Caco-2 (cell line): ENCODE measurements at regions not wholly inside any gene's neighbourhood (a gene's known extent, or its start where the extent isn't known, plus 50 kb on each side); places are given as distances from the start of the nearest gene placed in this dataset.
"Not testable (repeated sequence)": the region's sequence is repeated elsewhere in the genome, so short reads cannot be mapped to it uniquely, and the experiment has no call there.

Source experiments
- BruUV-seq: library from RNA; stranded (reverse); fragments of 400-500 nt; replicated peaks from 2 replicates; lab custom pipeline; 2021; lab: Mats Ljungman, UMichigan
- CTCF ChIA-PET: fragments of 300-600 bp; sonication (Branson Sonifier 250); formaldehyde crosslinking; loops from one replicate; lab custom pipeline; 2022; ENCODE audit warnings: antibody characterized with exemption; lab: Charles Lee
- POLR2A ChIA-PET: fragments of 300-600 bp; sonication (Branson Sonifier 250); formaldehyde crosslinking; loops from one replicate; lab custom pipeline; 2022; ENCODE audit warnings: antibody characterized with exemption; lab: Charles Lee
- DNase-seq, 2 experiments: peaks; one replicate each; pipeline versions ENCODE4 v3.0.0 to v3.0.0-alpha.2; 2020 to 2022
- H3K27me3 ChIP-seq: replicated peaks from 2 replicates; pipeline ENCODE4 v1.6.0; 2011; ENCODE audit warnings: low read length; ENCODE audit not compliant: control insufficient read depth, insufficient read depth
- H3K36me3 ChIP-seq: 2 replicates; pipeline ENCODE4 v1.5.1; 2011; ENCODE audit warnings: low read length; ENCODE audit not compliant: control insufficient read depth, insufficient read depth
- H3K4me1 ChIP-seq: fragments of 250-450 bp; sonication (Bioruptor Pico); 2 replicates; pipeline ENCODE4 v1.5.1; 2020; ENCODE audit warnings: mild to moderate bottlenecking
- H3K4me3 ChIP-seq: 2 replicates; pipeline ENCODE4 v1.5.1; 2011; ENCODE audit warnings: low read depth, mild to moderate bottlenecking, control low read depth, low read length
- H3K9me3 ChIP-seq: fragments of 250-450 bp; sonication (Bioruptor Pico); 2 replicates; pipeline ENCODE4 v1.5.1; 2020; ENCODE audit warnings: mild to moderate bottlenecking, moderate library complexity
- H3K27ac Mint-ChIP-seq: one replicate; pipeline ENCODE4 v1.8.0; 2022; ENCODE audit warnings: mixed read lengths; ENCODE audit not compliant: unreplicated experiment
- H3K27me3 Mint-ChIP-seq: one replicate; pipeline ENCODE4 v1.8.0; 2022; ENCODE audit warnings: mixed read lengths; ENCODE audit not compliant: insufficient read depth, unreplicated experiment
- H3K36me3 Mint-ChIP-seq: one replicate; pipeline ENCODE4 v1.8.0; 2022; ENCODE audit warnings: mild to moderate bottlenecking, mixed read lengths; ENCODE audit not compliant: insufficient read depth, unreplicated experiment
- H3K4me1 Mint-ChIP-seq: one replicate; pipeline ENCODE4 v1.8.0; 2022; ENCODE audit warnings: low read depth, mixed read lengths; ENCODE audit not compliant: unreplicated experiment
- H3K4me3 Mint-ChIP-seq: one replicate; pipeline ENCODE4 v1.8.0; 2022; ENCODE audit warnings: mild to moderate bottlenecking, moderate library complexity, mixed read lengths; ENCODE audit not compliant: unreplicated experiment
- H3K9me3 Mint-ChIP-seq: one replicate; pipeline ENCODE4 v1.8.0; 2022; ENCODE audit warnings: mixed read lengths; ENCODE audit not compliant: unreplicated experiment
- intact Hi-C: fragments of 100-400 bp; cut with micrococcal nuclease; formaldehyde crosslinking; loops from one replicate; pipeline ENCODE4 v1.10.0; 2022; ENCODE audit not compliant: unreplicated experiment
- TF ChIP-seq, protein P1 (sequence below), 2 experiments: fragments of 200-600 bp in 1 of 2; IDR thresholded peaks; 1 replicate in 1 of 2; 2 replicates in 1 of 2; pipeline versions ENCODE4 v1.5.1 to v1.8.0; 2011 to 2022; ENCODE audit warnings: antibody characterized with exemption in 1 of 2, control low read depth in 1 of 2, inconsistent platforms in 1 of 2, low read depth in 1 of 2, low read length in 1 of 2, mild to moderate bottlenecking in 1 of 2, moderate library complexity in 1 of 2; ENCODE audit not compliant: insufficient read depth in 1 of 2, severe bottlenecking in 1 of 2, unreplicated experiment in 1 of 2

DNA sequence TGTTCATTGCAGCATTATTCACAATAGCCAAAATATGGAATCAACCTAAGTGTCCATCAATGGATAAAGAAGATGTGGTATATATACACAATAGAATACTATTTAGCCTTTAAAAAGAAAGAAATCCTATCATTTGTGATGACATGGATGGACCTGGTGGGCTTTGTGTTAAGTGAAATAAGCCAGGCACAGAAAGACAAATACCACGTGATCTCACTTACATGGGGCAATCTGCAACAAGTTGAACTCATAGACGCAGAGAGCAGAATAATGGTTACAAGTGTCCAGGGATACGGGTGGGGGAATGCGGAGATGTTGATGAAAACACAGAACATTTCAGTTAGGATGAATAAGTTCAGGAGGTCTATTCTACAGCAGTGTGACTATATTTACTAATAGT, 66.4 kb upstream of the ALDH1B1 start:
- CTCF ChIA-PET: no interaction called here
- Mint-ChIP-seq H3K27me3 (peaks cover 12% of the 10 kb centered on the region), H3K4me1 (no peaks in the 10 kb centered on the region), H3K36me3 (no peaks in the 10 kb centered on the region), H3K4me3 (no peak overlapping the region), H3K27ac (no peak overlapping the region), H3K9me3 (no peaks in the 10 kb centered on the region)
- no peaks in the 10 kb centered on the region for H3K36me3 ChIP-seq
- intact Hi-C loops: no loop called here
- no peaks in the 10 kb centered on the region for H3K27me3 ChIP-seq
- no peaks in the 10 kb centered on the region for H3K9me3 ChIP-seq
- no peaks in the 10 kb centered on the region for H3K4me1 ChIP-seq
- no peak for DNase-seq
- TF ChIP-seq, protein P1, sequence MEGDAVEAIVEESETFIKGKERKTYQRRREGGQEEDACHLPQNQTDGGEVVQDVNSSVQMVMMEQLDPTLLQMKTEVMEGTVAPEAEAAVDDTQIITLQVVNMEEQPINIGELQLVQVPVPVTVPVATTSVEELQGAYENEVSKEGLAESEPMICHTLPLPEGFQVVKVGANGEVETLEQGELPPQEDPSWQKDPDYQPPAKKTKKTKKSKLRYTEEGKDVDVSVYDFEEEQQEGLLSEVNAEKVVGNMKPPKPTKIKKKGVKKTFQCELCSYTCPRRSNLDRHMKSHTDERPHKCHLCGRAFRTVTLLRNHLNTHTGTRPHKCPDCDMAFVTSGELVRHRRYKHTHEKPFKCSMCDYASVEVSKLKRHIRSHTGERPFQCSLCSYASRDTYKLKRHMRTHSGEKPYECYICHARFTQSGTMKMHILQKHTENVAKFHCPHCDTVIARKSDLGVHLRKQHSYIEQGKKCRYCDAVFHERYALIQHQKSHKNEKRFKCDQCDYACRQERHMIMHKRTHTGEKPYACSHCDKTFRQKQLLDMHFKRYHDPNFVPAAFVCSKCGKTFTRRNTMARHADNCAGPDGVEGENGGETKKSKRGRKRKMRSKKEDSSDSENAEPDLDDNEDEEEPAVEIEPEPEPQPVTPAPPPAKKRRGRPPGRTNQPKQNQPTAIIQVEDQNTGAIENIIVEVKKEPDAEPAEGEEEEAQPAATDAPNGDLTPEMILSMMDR (IDR thresholded peaks at IDR 0.05; ENCODE audit: insufficient read depth in 1 of 2, low read depth in 1 of 2, low read length in 1 of 2, severe bottlenecking in 1 of 2, unreplicated experiment in 1 of 2): no peak
- POLR2A ChIA-PET: no interaction called here
- H3K4me3 ChIP-seq: no peak overlapping the region
- no TSS peak for BruUV-seq

- H3K36me3 ChIP-seq, CTCF ChIA-PET: not testable (repeated sequence)
These were observed 68.3 kb upstream of the ALDH1B1 start for GRCh38 chr9:38324213-38324612.

GRCh38 chr9:38322937-38323336, 69.6 kb upstream of the ALDH1B1 start:
- no peaks in the 10 kb centered on the region for H3K36me3 ChIP-seq

More at GRCh38 chr9:38324213-38324612, 68.3 kb upstream of the ALDH1B1 start:
- intact Hi-C loops, DNase-seq, H3K9me3 ChIP-seq, H3K27me3 ChIP-seq, H3K9me3 Mint-ChIP-seq, H3K4me1 ChIP-seq, H3K4me3 ChIP-seq, H3K4me1 Mint-ChIP-seq, H3K27ac Mint-ChIP-seq, H3K36me3 Mint-ChIP-seq, POLR2A ChIA-PET, H3K4me3 Mint-ChIP-seq, BruUV-seq: not testable (repeated sequence)
- peaks cover 12% of the 10 kb centered on the region for H3K27me3 Mint-ChIP-seq

More at GRCh38 chr9:38322937-38323336, 69.6 kb upstream of the ALDH1B1 start:
- Histone ChIP-seq H3K4me1 (no peaks in the 10 kb centered on the region), H3K4me3 (no peak overlapping the region), H3K27me3 (no peaks in the 10 kb centered on the region), H3K9me3 (no peaks in the 10 kb centered on the region)
- H3K27me3 Mint-ChIP-seq: peaks cover 12% of the 10 kb centered on the region
- TF ChIP-seq, protein P1 (IDR thresholded peaks at IDR 0.05; ENCODE audit: insufficient read depth in 1 of 2, low read depth in 1 of 2, low read length in 1 of 2, severe bottlenecking in 1 of 2, unreplicated experiment in 1 of 2): no peak
- intact Hi-C loops: no loop called here
- ChIA-PET CTCF (no interaction called here), POLR2A (no interaction called here)
- H3K4me1 Mint-ChIP-seq: no peaks in the 10 kb centered on the region
- no TSS peak for BruUV-seq
- H3K27ac Mint-ChIP-seq: no peak overlapping the region
- no peak overlapping the region for H3K4me3 Mint-ChIP-seq
- no peaks in the 10 kb centered on the region for H3K36me3 Mint-ChIP-seq
- H3K9me3 Mint-ChIP-seq: no peaks in the 10 kb centered on the region
- no peak for DNase-seq
